ENCODE measurements at regions not wholly inside any gene's neighbourhood (a gene's known extent, or its start where the extent isn't known, plus 50 kb on each side); places are given as distances from the start of the nearest gene placed in this dataset.

DNA sequence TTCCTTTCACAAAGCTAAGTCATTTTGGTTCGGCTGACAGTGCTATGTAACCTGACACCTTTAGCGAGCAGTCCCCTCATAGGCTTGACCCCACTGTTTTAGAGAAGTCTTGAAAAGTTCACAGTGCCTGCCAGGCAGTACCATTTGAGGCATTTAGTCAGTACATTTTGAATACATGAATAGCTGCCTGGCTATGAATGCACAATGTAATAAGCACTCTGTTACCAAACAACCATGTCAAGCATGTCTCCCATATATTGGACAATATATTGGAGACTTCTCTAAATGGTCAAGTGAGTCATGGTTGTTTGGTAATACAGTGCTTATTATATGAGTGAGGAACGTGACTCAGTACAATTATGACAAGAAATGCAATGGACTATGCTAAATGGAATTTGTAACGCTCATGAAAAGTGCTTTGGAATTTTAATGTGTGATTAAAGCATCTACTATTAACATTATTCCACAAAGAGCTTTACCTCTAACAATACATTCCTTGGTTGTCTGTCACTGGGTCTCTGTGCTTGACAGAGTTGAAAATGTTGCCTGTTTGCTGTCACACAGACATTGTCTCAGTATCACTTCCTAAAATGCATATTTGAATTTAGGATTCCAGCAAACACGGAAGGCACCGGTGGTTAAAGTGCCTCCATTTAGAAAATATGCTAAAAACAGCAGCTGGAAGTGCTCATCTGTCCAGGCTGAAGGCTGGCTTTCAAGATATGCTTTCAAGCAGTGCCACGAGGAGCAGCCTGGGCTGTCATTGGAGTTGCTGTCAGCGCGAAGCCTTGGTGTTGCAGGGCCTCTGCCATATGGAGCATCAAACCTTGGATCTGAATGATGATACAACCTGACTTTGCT lies 458.6 kb downstream of the FBXO15 start:
- TF ChIP-seq, protein P1, sequence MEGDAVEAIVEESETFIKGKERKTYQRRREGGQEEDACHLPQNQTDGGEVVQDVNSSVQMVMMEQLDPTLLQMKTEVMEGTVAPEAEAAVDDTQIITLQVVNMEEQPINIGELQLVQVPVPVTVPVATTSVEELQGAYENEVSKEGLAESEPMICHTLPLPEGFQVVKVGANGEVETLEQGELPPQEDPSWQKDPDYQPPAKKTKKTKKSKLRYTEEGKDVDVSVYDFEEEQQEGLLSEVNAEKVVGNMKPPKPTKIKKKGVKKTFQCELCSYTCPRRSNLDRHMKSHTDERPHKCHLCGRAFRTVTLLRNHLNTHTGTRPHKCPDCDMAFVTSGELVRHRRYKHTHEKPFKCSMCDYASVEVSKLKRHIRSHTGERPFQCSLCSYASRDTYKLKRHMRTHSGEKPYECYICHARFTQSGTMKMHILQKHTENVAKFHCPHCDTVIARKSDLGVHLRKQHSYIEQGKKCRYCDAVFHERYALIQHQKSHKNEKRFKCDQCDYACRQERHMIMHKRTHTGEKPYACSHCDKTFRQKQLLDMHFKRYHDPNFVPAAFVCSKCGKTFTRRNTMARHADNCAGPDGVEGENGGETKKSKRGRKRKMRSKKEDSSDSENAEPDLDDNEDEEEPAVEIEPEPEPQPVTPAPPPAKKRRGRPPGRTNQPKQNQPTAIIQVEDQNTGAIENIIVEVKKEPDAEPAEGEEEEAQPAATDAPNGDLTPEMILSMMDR (IDR thresholded peaks at IDR 0.05; ENCODE audit: control insufficient read depth, insufficient read depth, low read depth, low read length, missing control alignments): no peak
- DNase-seq (ENCODE audit: low read depth): peak; percentile 95
- H3K4me3 ChIP-seq (ENCODE audit: control insufficient read depth, low read depth, low read length): no peak overlapping the region; the same call in 1 of the 2 replicates

DNA sequence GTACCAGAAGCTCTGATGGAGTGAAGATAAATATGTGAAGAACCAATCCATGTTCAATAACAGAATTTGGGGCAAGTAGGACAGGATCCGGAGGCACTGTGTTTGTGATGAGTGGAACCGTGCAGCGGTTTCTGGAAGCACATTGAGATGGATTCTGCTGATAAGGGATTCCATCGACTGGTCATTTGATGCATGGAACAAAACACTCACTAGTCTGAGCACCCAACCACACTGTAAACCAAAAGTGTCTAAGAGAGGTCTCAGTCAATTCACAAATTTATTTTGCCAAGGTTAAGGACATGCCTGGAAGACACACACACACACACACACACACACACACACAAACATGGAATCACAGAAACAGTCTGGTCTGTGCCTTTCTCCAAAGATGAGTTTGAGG lies 459.5 kb downstream of the FBXO15 start:
- H3K4me3 ChIP-seq (ENCODE audit: control insufficient read depth, low read depth, low read length): no peak overlapping the region
- DNase-seq (ENCODE audit: low read depth): no peak
- TF ChIP-seq, protein P1 (IDR thresholded peaks at IDR 0.05; ENCODE audit: control insufficient read depth, insufficient read depth, low read depth, low read length, missing control alignments): no peak

DNA sequence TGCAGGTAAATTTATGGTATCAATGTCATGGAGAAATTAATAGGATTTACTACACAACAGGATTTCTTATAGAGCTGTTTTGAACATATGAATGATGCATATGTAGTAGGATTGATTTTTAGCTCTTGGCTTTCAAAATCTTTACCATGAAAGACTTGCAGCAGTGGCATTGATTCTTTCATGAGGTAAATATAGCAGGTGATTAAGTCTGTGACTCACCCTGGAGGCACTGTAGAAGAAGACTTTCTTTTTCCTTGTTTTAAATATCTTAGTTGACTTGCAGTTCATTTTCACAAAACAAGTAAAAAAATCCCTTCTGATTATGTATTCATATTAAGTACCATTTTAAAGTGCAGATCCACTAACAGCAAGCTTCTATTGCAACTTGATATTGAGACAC lies 463.0 kb downstream of the FBXO15 start:
- TF ChIP-seq, protein P1 (IDR thresholded peaks at IDR 0.05; ENCODE audit: control insufficient read depth, insufficient read depth, low read depth, low read length, missing control alignments): no peak
- H3K4me3 ChIP-seq (ENCODE audit: control insufficient read depth, low read depth, low read length): no peak overlapping the region
- no peak for DNase-seq (ENCODE audit: low read depth)

DNA sequence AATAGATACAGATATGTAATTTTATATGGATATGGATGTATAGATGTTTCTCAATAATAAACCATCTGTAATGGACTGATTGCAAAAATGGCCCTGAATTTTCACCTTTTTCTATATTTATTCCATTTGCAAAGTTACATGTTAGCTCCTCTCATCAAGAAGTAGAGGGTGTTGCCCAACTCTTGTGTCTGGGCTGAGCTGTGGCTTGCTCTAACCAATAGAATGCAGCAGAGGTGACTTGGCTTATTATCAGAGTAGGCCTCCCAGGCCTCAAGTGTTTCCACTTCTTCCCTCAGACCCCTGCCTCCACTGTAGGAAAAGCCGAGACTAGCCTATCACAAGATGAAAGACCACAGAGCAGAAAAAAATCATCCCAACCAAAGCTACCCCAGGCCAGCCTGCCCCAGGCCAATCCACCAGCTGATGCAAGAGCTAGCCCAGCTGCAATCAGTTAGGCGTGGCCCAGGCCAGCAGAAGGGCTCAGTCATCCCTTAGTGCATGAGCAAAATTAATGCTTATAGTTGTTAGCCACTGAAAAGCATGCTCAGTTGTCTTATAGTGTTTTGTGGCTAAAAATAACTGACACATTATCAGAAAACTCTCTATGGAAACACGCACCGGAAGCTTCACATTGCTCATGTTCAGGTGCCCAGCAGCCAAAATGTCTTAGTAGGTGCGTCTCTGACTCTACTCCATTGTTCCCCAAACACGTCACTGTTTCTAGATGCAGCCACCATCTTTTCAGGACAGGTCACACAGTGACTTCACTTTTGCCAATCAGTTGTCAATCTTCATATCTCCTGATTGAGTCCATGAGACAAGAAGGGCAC lies 464.0 kb downstream of the FBXO15 start:
- DNase-seq (ENCODE audit: low read depth): no peak
- no peak overlapping the region for H3K4me3 ChIP-seq (ENCODE audit: control insufficient read depth, low read depth, low read length)
- TF ChIP-seq, protein P1 (IDR thresholded peaks at IDR 0.05; ENCODE audit: control insufficient read depth, insufficient read depth, low read depth, low read length, missing control alignments): no peak

DNA sequence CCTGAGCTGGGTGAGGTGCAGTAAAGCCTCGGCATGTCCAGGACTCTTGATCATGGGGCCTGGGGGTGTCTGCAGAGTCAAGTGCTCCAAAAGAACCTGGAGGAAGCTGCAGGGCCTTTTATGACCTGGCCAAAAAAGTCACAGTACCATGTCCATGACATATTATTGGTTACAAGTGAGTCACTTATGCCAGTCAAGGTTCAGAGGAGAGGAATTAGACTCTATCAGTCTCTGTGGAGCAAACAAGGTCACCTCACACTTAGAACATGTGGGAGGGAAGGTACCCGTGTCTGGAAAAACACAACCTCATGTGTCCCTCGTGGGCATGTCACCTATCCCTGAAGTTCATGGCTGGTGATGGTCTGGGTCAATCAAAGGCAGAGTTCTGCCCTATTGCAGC lies 465.7 kb downstream of the FBXO15 start:
- H3K4me3 ChIP-seq (ENCODE audit: control insufficient read depth, low read depth, low read length): no peak overlapping the region
- DNase-seq (ENCODE audit: low read depth): no peak
- TF ChIP-seq, protein P1 (IDR thresholded peaks at IDR 0.05; ENCODE audit: control insufficient read depth, insufficient read depth, low read depth, low read length, missing control alignments): no peak

DNA sequence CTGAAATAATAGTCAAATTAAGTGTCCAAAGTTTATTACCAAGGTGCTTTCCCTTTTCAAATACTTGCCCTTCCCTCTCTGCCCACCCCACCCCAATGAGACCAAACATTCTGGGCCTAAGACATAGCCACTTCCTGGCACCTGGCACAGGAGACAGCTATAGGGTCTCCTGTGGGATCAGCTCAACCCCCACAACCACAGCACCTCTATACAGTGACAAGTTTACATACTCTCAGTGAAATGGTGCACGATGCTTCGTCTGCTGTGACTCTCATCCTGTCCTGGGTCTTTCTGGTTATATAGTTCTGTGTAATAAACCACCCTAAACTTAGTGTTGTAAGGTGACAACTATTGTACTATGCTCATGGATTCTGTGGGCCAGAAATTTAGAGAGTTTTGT lies 466.2 kb downstream of the FBXO15 start:
- no peak for DNase-seq (ENCODE audit: low read depth)
- TF ChIP-seq, protein P1 (IDR thresholded peaks at IDR 0.05; ENCODE audit: control insufficient read depth, insufficient read depth, low read depth, low read length, missing control alignments): no peak
- no peak overlapping the region for H3K4me3 ChIP-seq (ENCODE audit: control insufficient read depth, low read depth, low read length)

All from AG09309 (cell line).